Posterior vena cava (tissue), 2 donors: ENCODE measurements at regions not wholly inside any gene's neighbourhood (a gene's known extent, or its start where the extent isn't known, plus 50 kb on each side); places are given as distances from the start of the nearest gene placed in this dataset.
"Not testable (repeated sequence)": the region's sequence is repeated elsewhere in the genome, so short reads cannot be mapped to it uniquely, and the experiment has no call there.

Experiments used
- DNase-seq: peaks from one replicate; pipeline ENCODE4 v3.0.0-alpha.2; 2020; ENCODE audit warnings: low spot score
- intact Hi-C, 2 donors: fragments of 100-400 bp; cut with DNase I; formaldehyde crosslinking; loops; one replicate each; pipeline versions ENCODE4 v1.14.1 to v1.14.2; 2022 to 2023
- donor health status: DM: yes; HTN: yes; CAD: no.
- donor health status: DM: yes; HTN: yes; CAD: no.

- intact Hi-C loops, DNase-seq: not testable (repeated sequence)
Measured at GRCh38 chr12:8282181-8282580, 54.8 kb upstream of the FAM90A1 start.

GRCh38 chr12:8285681-8286080 lies 58.3 kb upstream of the FAM90A1 start:
- DNase-seq, intact Hi-C loops: not testable (repeated sequence)

- DNase-seq, intact Hi-C loops: not testable (repeated sequence)
Measured at GRCh38 chr12:8291764-8292163, 64.3 kb upstream of the FAM90A1 start.

GRCh38 chr12:8294662-8295061 lies 67.2 kb upstream of the FAM90A1 start:
- intact Hi-C loops, DNase-seq: not testable (repeated sequence)

- DNase-seq, intact Hi-C loops: not testable (repeated sequence)
Measured at GRCh38 chr12:8308611-8309010, 81.2 kb upstream of the FAM90A1 start.

- intact Hi-C loops, result not testable (repeated sequence)
Measured at GRCh38 chr12:8315997-8316396, 88.6 kb upstream of the FAM90A1 start.

GRCh38 chr12:8317675-8318074 lies 90.3 kb upstream of the FAM90A1 start:
- DNase-seq, intact Hi-C loops: not testable (repeated sequence)

More at GRCh38 chr12:8315997-8316396, 88.6 kb upstream of the FAM90A1 start:
- not testable (repeated sequence) for DNase-seq

- DNase-seq, intact Hi-C loops: not testable (repeated sequence)
Measured at GRCh38 chr12:8320251-8320730, 92.9 kb upstream of the FAM90A1 start.

GRCh38 chr12:8320791-8321370 lies 93.5 kb upstream of the FAM90A1 start:
- DNase-seq, intact Hi-C loops: not testable (repeated sequence)

- intact Hi-C loops, DNase-seq: not testable (repeated sequence)
Measured at GRCh38 chr12:8325145-8325839, 97.9 kb upstream of the FAM90A1 start.

GRCh38 chr12:8328835-8329234 lies 101.4 kb upstream of the FAM90A1 start:
- intact Hi-C loops, DNase-seq: not testable (repeated sequence)

- DNase-seq, intact Hi-C loops: not testable (repeated sequence)
Measured at GRCh38 chr12:8332373-8332772, 105.0 kb upstream of the FAM90A1 start.

- DNase-seq, intact Hi-C loops: not testable (repeated sequence)
Measured at GRCh38 chr12:8351073-8351472, 104.7 kb upstream of the CLEC6A start.

- DNase-seq, intact Hi-C loops: not testable (repeated sequence)
Measured at GRCh38 chr12:8354741-8355140, 101.0 kb upstream of the CLEC6A start.

GRCh38 chr12:8355531-8355930 lies 100.2 kb upstream of the CLEC6A start:
- DNase-seq, result not testable (repeated sequence)

GRCh38 chr12:8373744-8374143 lies 82.0 kb upstream of the CLEC6A start:
- intact Hi-C loops, DNase-seq: not testable (repeated sequence)

More at GRCh38 chr12:8355531-8355930, 100.2 kb upstream of the CLEC6A start:
- intact Hi-C loops, result not testable (repeated sequence)

- intact Hi-C loops, DNase-seq: not testable (repeated sequence)
Measured at GRCh38 chr12:8375122-8375521, 80.6 kb upstream of the CLEC6A start.

- intact Hi-C loops, DNase-seq: not testable (repeated sequence)
Measured at GRCh38 chr12:8377756-8378155, 78.0 kb upstream of the CLEC6A start.

- DNase-seq, intact Hi-C loops: not testable (repeated sequence)
Measured at GRCh38 chr12:8382556-8382955, 73.2 kb upstream of the CLEC6A start.

GRCh38 chr12:8384686-8385085 lies 71.1 kb upstream of the CLEC6A start:
- DNase-seq, result not testable (repeated sequence)

More at GRCh38 chr12:8384686-8385085, 71.1 kb upstream of the CLEC6A start:
- intact Hi-C loops, result not testable (repeated sequence)
